ENCODE measurements at regions not wholly inside any gene's neighbourhood (a gene's known extent, or its start where the extent isn't known, plus 50 kb on each side); places are given as distances from the start of the nearest gene placed in this dataset.

GRCh38 chr15:96882121-96882772 is 551.7 kb downstream of the NR2F2 start:
- DNase-seq (ENCODE audit: low read depth in 2 of 2, low spot score in 1 of 2), result no peak

GRCh38 chr15:96887730-96888129 is 557.2 kb downstream of the NR2F2 start:
- DNase-seq (ENCODE audit: low read depth in 2 of 2, low spot score in 1 of 2), result no peak

- no peak for DNase-seq (ENCODE audit: low read depth in 2 of 2, low spot score in 1 of 2)
Observed at GRCh38 chr15:96888764-96889163, 558.3 kb downstream of the NR2F2 start.

- no peak for DNase-seq (ENCODE audit: low read depth in 2 of 2, low spot score in 1 of 2)
Observed at GRCh38 chr15:96889734-96890480, 559.4 kb downstream of the NR2F2 start.

GRCh38 chr15:96891046-96891445 is 560.5 kb downstream of the NR2F2 start:
- DNase-seq (ENCODE audit: low read depth in 2 of 2, low spot score in 1 of 2), result no peak

GRCh38 chr15:96893159-96893906 is 562.8 kb downstream of the NR2F2 start:
- DNase-seq (ENCODE audit: low read depth in 2 of 2, low spot score in 1 of 2), result no peak

- no peak for DNase-seq (ENCODE audit: low read depth in 2 of 2, low spot score in 1 of 2)
Observed at GRCh38 chr15:96894659-96895058, 564.2 kb downstream of the NR2F2 start.

GRCh38 chr15:96896766-96897165 is 566.3 kb downstream of the NR2F2 start:
- no peak for DNase-seq (ENCODE audit: low read depth in 2 of 2, low spot score in 1 of 2)

GRCh38 chr15:96914081-96914480 is 583.6 kb downstream of the NR2F2 start:
- no peak for DNase-seq (ENCODE audit: low read depth in 2 of 2, low spot score in 1 of 2)

GRCh38 chr15:96916750-96917149 is 586.2 kb downstream of the NR2F2 start:
- no peak for DNase-seq (ENCODE audit: low read depth in 2 of 2, low spot score in 1 of 2)

GRCh38 chr15:96924570-96924969 is 594.1 kb downstream of the NR2F2 start:
- no peak for DNase-seq (ENCODE audit: low read depth in 2 of 2, low spot score in 1 of 2)

- DNase-seq (ENCODE audit: low read depth in 2 of 2, low spot score in 1 of 2), result no peak
Observed at GRCh38 chr15:96947296-96948229, 617.1 kb downstream of the NR2F2 start.

- DNase-seq (ENCODE audit: low read depth in 2 of 2, low spot score in 1 of 2), result no peak
Observed at GRCh38 chr15:96948981-96949380, 618.5 kb downstream of the NR2F2 start.

- no peak for DNase-seq (ENCODE audit: low read depth in 2 of 2, low spot score in 1 of 2)
Observed at GRCh38 chr15:96958721-96959120, 628.2 kb downstream of the NR2F2 start.

- DNase-seq (ENCODE audit: low read depth in 2 of 2, low spot score in 1 of 2), result no peak
Observed at GRCh38 chr15:96959501-96959900, 629.0 kb downstream of the NR2F2 start.

- DNase-seq (ENCODE audit: low read depth in 2 of 2, low spot score in 1 of 2), result no peak
Observed at GRCh38 chr15:96960711-96961480, 630.4 kb downstream of the NR2F2 start.

GRCh38 chr15:96966554-96966953 is 636.1 kb downstream of the NR2F2 start:
- DNase-seq (ENCODE audit: low read depth in 2 of 2, low spot score in 1 of 2), result no peak

- no peak for DNase-seq (ENCODE audit: low read depth in 2 of 2, low spot score in 1 of 2)
Observed at GRCh38 chr15:96969732-96970710, 639.5 kb downstream of the NR2F2 start.

- no peak for DNase-seq (ENCODE audit: low read depth in 2 of 2, low spot score in 1 of 2)
Observed at GRCh38 chr15:96972201-96972600, 641.7 kb downstream of the NR2F2 start.
